SK-N-SH (cell line): ENCODE measurements at regions not wholly inside any gene's neighbourhood (a gene's known extent, or its start where the extent isn't known, plus 50 kb on each side); places are given as distances from the start of the nearest gene placed in this dataset.

Experiments
- CTCF ChIA-PET: fragments of 300-600, 350-600 bp; formaldehyde crosslinking; extraction: SDS; loops from one replicate; lab custom pipeline; 2021; lab: Yijun Ruan, JAX
- POLR2A ChIA-PET: fragments of 350-600 bp; sonication (Branson Sonifier 250); formaldehyde crosslinking; extraction: SDS; loops from one replicate; lab custom pipeline; 2020; ENCODE audit warnings: antibody characterized with exemption, inconsistent platforms; lab: Yijun Ruan, JAX
- DNase-seq: peaks from one replicate; pipeline ENCODE4 v3.0.0; 2012
- H2AFZ ChIP-seq: fragments of 200-600 bp; sonication (generic); 2 replicates; pipeline ENCODE4 v1.8.1; 2016; ENCODE audit warnings: antibody characterized with exemption, mild to moderate bottlenecking, low read depth
- H3F3A ChIP-seq: fragments of 200-600 bp; sonication (generic); replicated peaks from 2 replicates; pipeline ENCODE3; 2016; ENCODE audit warnings: antibody characterized with exemption, mild to moderate bottlenecking; ENCODE audit not compliant: insufficient read depth
- H3K27ac ChIP-seq, 2 experiments: fragments of 200-500 bp in 1 of 2; fragments of 200-600 bp in 1 of 2; sonication (Bioruptor generic) in 1 of 2; sonication (generic), shearing (Covaris generic) in 1 of 2; 2 replicates each; pipeline versions ENCODE4 v1.5.1 to v1.6.1; 2014 to 2016; ENCODE audit warnings: low read depth in 2 of 2, inconsistent platforms in 1 of 2, low read length in 1 of 2, mild to moderate bottlenecking in 1 of 2, mixed read lengths in 1 of 2
- H3K27me3 ChIP-seq: fragments of 200-600 bp; sonication (generic), shearing (Covaris generic); 2 replicates; pipeline ENCODE4 v1.6.1; 2016; ENCODE audit warnings: mixed run types; ENCODE audit not compliant: insufficient read depth
- H3K36me3 ChIP-seq, 2 experiments: fragments of 200-500 bp in 1 of 2; fragments of 200-600 bp in 1 of 2; sonication (Bioruptor generic) in 1 of 2; sonication (generic) in 1 of 2; replicated peaks in 1 of 2; 2 replicates each; pipeline versions ENCODE3 to v1.5.1; 2014 to 2016; ENCODE audit warnings: low read length in 1 of 2, mild to moderate bottlenecking in 1 of 2; ENCODE audit not compliant: insufficient read depth in 2 of 2, control insufficient read depth in 1 of 2
- H3K4me1 ChIP-seq, 2 experiments: fragments of 200-500 bp in 1 of 2; fragments of 200-600 bp in 1 of 2; sonication (Bioruptor generic) in 1 of 2; sonication (generic), shearing (Covaris generic) in 1 of 2; 2 replicates each; pipeline versions ENCODE4 v1.5.1 to v1.6.1; 2014 to 2016; ENCODE audit warnings: low read depth in 1 of 2, low read length in 1 of 2, mixed run types in 1 of 2; ENCODE audit not compliant: insufficient read depth in 2 of 2, control insufficient read depth in 1 of 2
- H3K4me2 ChIP-seq: fragments of 200-600 bp; sonication (generic), shearing (Covaris generic); 2 replicates; pipeline ENCODE4 v1.6.1; 2017; ENCODE audit warnings: mixed run types
- H3K4me3 ChIP-seq, 2 experiments: fragments of 200-500 bp in 1 of 2; fragments of 200-600 bp in 1 of 2; sonication (Bioruptor generic) in 1 of 2; sonication (generic), shearing (Covaris generic) in 1 of 2; 2 replicates each; pipeline versions ENCODE4 v1.5.1 to v1.8.1; 2014 to 2016; ENCODE audit warnings: low read depth in 2 of 2, inconsistent platforms in 1 of 2, low read length in 1 of 2, mild to moderate bottlenecking in 1 of 2, mixed read lengths in 1 of 2, moderate library complexity in 1 of 2
- H3K79me2 ChIP-seq: fragments of 200-600 bp; sonication (generic); 2 replicates; pipeline ENCODE4 v1.8.1; 2017; ENCODE audit warnings: mild to moderate bottlenecking; ENCODE audit not compliant: insufficient read depth
- H3K9ac ChIP-seq: fragments of 200-600 bp; sonication (generic); 2 replicates; pipeline ENCODE4 v1.6.1; 2017; ENCODE audit warnings: mixed run types
- H3K9me2 ChIP-seq: fragments of 200-600 bp; sonication (generic); 2 replicates; pipeline ENCODE4 v1.6.1; 2017; ENCODE audit warnings: mixed run types
- H3K9me3 ChIP-seq: fragments of 200-600 bp; sonication (generic); 2 replicates; pipeline ENCODE4 v1.6.1; 2017; ENCODE audit warnings: mixed run types, mild to moderate bottlenecking, moderate library complexity
- H4K20me1 ChIP-seq: fragments of 200-600 bp; sonication (generic); 2 replicates; pipeline ENCODE4 v1.6.1; 2017; ENCODE audit warnings: mild to moderate bottlenecking, mixed run types; ENCODE audit not compliant: insufficient read depth
- CTCF ChIP-seq: fragments of 200-600 bp; sonication (generic); IDR thresholded peaks from 2 replicates; pipeline ENCODE4 v1.6.1; 2017; ENCODE audit warnings: antibody characterized with exemption, mild to moderate bottlenecking, moderate library complexity
- EP300 ChIP-seq, 2 experiments: IDR thresholded peaks; 2 replicates each; pipeline versions ENCODE4 v1.4.0 to v1.6.1; 2012; ENCODE audit warnings: borderline replicate concordance in 1 of 2, low read depth in 1 of 2, low read length in 1 of 2
- IRF3 ChIP-seq: fragments of 150-350 bp; IDR thresholded peaks from 2 replicates; pipeline ENCODE4 v1.6.1; 2016; ENCODE audit warnings: mild to moderate bottlenecking, low read depth, low read length
- JUND ChIP-seq: IDR thresholded peaks from 2 replicates; pipeline ENCODE4 v1.4.0; 2012
- MAX ChIP-seq: IDR thresholded peaks from 2 replicates; pipeline ENCODE4 v1.4.0; 2012; ENCODE audit warnings: low read depth
- MEF2A ChIP-seq: IDR thresholded peaks from 2 replicates; pipeline ENCODE4 v1.4.0; 2012; ENCODE audit warnings: low read depth, borderline replicate concordance
- MXI1 ChIP-seq: IDR thresholded peaks from 2 replicates; pipeline ENCODE4 v1.6.1; 2012; ENCODE audit warnings: mild to moderate bottlenecking, low read depth, low read length, improper control_type of control experiment
- POLR2AphosphoS5 ChIP-seq: IDR thresholded peaks from 2 replicates; pipeline ENCODE4 v1.6.1; 2012; ENCODE audit warnings: low read depth, low read length
- RXRA ChIP-seq: IDR thresholded peaks from 2 replicates; pipeline ENCODE4 v1.4.0; 2012; ENCODE audit warnings: low read depth, mild to moderate bottlenecking, borderline replicate concordance
- SMC3 ChIP-seq: IDR thresholded peaks from 2 replicates; pipeline ENCODE4 v1.6.1; 2012; ENCODE audit warnings: low read depth, low read length, improper control_type of control experiment
- TAF1 ChIP-seq: IDR thresholded peaks from 2 replicates; pipeline ENCODE4 v1.6.1; 2012; ENCODE audit warnings: low read depth, mild to moderate bottlenecking, low read length, moderate library complexity, borderline replicate concordance
- TCF12 ChIP-seq: IDR thresholded peaks from 2 replicates; pipeline ENCODE4 v1.4.0; 2012
- TEAD4 ChIP-seq: IDR thresholded peaks from 2 replicates; pipeline ENCODE4 v1.4.0; 2012; ENCODE audit warnings: mild to moderate bottlenecking, borderline replicate concordance; ENCODE audit not compliant: insufficient read depth
- YY1 ChIP-seq: IDR thresholded peaks from 2 replicates; pipeline ENCODE4 v1.4.0; 2012; ENCODE audit warnings: low read depth, mild to moderate bottlenecking
- WGBS: methylation state at CpG from one replicate; pipeline ENCODE4 v1.1.6; 2017; ENCODE audit warnings: low lambda C conversion rate; 5-methylcytosine and 5-hydroxymethylcytosine counted together
- TF ChIP-seq, protein P1 (sequence below): fragments of 150-350 bp; IDR thresholded peaks from 2 replicates; pipeline ENCODE4 v1.6.1; 2017; ENCODE audit warnings: antibody characterized with exemption, low read length, low read depth, borderline replicate concordance
- TF ChIP-seq, protein P2 (sequence below): IDR thresholded peaks from 2 replicates; pipeline ENCODE4; 2012

DNA sequence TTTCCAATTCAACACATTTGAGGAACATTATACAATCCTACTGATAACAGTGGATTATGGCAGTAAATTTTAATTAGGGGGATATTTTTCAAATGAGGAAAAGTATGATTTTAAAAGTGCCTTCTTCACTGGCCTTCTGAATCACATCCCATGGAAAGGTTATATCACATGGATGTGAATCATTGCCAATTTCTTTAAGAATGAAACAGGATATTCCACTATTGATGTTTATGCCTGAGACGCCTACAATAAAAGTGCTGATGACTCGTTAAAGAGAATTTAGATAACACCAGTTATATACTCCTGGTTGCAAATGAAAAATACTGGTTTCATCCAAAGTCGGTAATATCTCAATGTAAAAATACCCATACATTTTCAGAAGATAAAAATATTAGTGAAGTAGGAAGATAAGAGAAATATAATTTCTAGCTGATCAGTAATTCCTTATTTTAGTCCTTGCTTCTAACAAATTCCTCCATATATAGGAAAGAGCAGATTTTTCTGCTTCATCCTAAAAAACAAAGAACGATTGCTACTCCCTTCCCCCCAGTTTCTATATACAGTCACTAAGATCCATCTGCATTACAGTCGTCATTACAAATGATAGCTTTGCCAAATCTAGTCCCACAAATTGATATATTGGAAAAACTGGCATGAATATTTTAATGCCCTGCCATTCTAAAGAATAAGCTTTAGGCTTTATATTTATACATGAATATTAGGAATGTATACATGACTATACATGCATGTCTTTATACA, 139.5 kb upstream of the SOX5 start:
- H3K4me2 ChIP-seq = no peak overlapping the region
- ChIA-PET CTCF (no interaction called here), POLR2A (no interaction called here)
- H3K4me1 ChIP-seq = no peaks in the 10 kb centered on the region
- H4K20me1 ChIP-seq = no peaks in the 10 kb centered on the region
- no peaks in the 10 kb centered on the region for H3F3A ChIP-seq
- no peak overlapping the region for H3K4me3 ChIP-seq
- no peak overlapping the region for H2AFZ ChIP-seq
- H3K27ac ChIP-seq = no peak overlapping the region
- no peaks in the 10 kb centered on the region for H3K79me2 ChIP-seq
- DNase-seq = no peak
- H3K9me3 ChIP-seq = no peaks in the 10 kb centered on the region
- no peak overlapping the region for H3K9ac ChIP-seq
- 65% methylated on average over 5 of the region's 5 CpGs for WGBS
- H3K27me3 ChIP-seq = no peaks in the 10 kb centered on the region
- H3K36me3 ChIP-seq = no peaks in the 10 kb centered on the region
- no peaks in the 10 kb centered on the region for H3K9me2 ChIP-seq
- TF ChIP-seq POLR2AphosphoS5 (no peak), CTCF (no peak), RXRA (no peak), MXI1 (no peak), TCF12 (no peak), YY1 (no peak), MEF2A (no peak), TAF1 (no peak)

GRCh38 chr12:24087294-24087693, 137.8 kb upstream of the SOX5 start:
- H3K4me1 ChIP-seq = no peaks in the 10 kb centered on the region
- no peak for DNase-seq
- no peaks in the 10 kb centered on the region for H4K20me1 ChIP-seq
- no peak overlapping the region for H3K4me2 ChIP-seq
- no peaks in the 10 kb centered on the region for H3F3A ChIP-seq
- H3K36me3 ChIP-seq = no peaks in the 10 kb centered on the region
- no peak overlapping the region for H3K4me3 ChIP-seq
- no peaks in the 10 kb centered on the region for H3K27me3 ChIP-seq
- H2AFZ ChIP-seq = no peak overlapping the region
- H3K9me3 ChIP-seq = no peaks in the 10 kb centered on the region
- WGBS = 58% methylated on average over 4 of the region's 4 CpGs
- ChIA-PET POLR2A (no interaction called here), CTCF (no interaction called here)
- H3K27ac ChIP-seq = no peak overlapping the region
- no peaks in the 10 kb centered on the region for H3K79me2 ChIP-seq
- no peaks in the 10 kb centered on the region for H3K9me2 ChIP-seq
- TF ChIP-seq MXI1 (no peak), TEAD4 (no peak), IRF3 (no peak), JUND (no peak), SMC3 (no peak), MAX (no peak), EP300 (IDR thresholded peaks at IDR 0.05; ENCODE audit: borderline replicate concordance in 1 of 2, low read depth in 1 of 2, low read length in 1 of 2) (no peak), YY1 (no peak)
- TF ChIP-seq, protein P1, sequence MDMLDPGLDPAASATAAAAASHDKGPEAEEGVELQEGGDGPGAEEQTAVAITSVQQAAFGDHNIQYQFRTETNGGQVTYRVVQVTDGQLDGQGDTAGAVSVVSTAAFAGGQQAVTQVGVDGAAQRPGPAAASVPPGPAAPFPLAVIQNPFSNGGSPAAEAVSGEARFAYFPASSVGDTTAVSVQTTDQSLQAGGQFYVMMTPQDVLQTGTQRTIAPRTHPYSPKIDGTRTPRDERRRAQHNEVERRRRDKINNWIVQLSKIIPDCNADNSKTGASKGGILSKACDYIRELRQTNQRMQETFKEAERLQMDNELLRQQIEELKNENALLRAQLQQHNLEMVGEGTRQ = no peak
- TF ChIP-seq, protein P2, sequence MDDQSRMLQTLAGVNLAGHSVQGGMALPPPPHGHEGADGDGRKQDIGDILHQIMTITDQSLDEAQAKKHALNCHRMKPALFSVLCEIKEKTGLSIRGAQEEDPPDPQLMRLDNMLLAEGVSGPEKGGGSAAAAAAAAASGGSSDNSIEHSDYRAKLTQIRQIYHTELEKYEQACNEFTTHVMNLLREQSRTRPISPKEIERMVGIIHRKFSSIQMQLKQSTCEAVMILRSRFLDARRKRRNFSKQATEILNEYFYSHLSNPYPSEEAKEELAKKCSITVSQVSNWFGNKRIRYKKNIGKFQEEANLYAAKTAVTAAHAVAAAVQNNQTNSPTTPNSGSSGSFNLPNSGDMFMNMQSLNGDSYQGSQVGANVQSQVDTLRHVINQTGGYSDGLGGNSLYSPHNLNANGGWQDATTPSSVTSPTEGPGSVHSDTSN = no peak
- TF ChIP-seq, all 33 proteins: peak for 0
- H3K9ac ChIP-seq = no peak overlapping the region
